Nephron (organoid): ENCODE measurements at regions not wholly inside any gene's neighbourhood (a gene's known extent, or its start where the extent isn't known, plus 50 kb on each side); places are given as distances from the start of the nearest gene placed in this dataset.

Experiments
- H3K27ac Mint-ChIP-seq, 3 experiments: 2 replicates each; pipeline ENCODE4 v1.8.0; 2020; ENCODE audit warnings: mixed read lengths in 3 of 3, mild to moderate bottlenecking in 2 of 3, moderate library complexity in 1 of 3
- H3K27me3 Mint-ChIP-seq: 2 replicates; pipeline ENCODE4 v1.8.0; 2021; ENCODE audit warnings: low read depth, mild to moderate bottlenecking, moderate library complexity, mixed read lengths
- H3K36me3 Mint-ChIP-seq: 2 replicates; pipeline ENCODE4 v1.8.0; 2020; ENCODE audit warnings: low read depth, mixed read lengths
- H3K4me1 Mint-ChIP-seq: 2 replicates; pipeline ENCODE4 v1.8.0; 2020; ENCODE audit warnings: mixed read lengths
- H3K4me3 Mint-ChIP-seq, 3 experiments: 2 replicates each; pipeline ENCODE4 v1.8.0; 2020; ENCODE audit warnings: mild to moderate bottlenecking in 3 of 3, mixed read lengths in 3 of 3, moderate library complexity in 2 of 3
- H3K9me3 Mint-ChIP-seq: 2 replicates; pipeline ENCODE4 v1.8.0; 2020; ENCODE audit warnings: mixed read lengths
- TF ChIP-seq, protein P1 (sequence below), 3 experiments: fragments of 200-600 bp; sonication (generic); IDR thresholded peaks; one replicate each; pipeline ENCODE4 v1.5.0; 2021; ENCODE audit warnings: antibody characterized with exemption in 3 of 3; ENCODE audit not compliant: unreplicated experiment in 3 of 3

DNA sequence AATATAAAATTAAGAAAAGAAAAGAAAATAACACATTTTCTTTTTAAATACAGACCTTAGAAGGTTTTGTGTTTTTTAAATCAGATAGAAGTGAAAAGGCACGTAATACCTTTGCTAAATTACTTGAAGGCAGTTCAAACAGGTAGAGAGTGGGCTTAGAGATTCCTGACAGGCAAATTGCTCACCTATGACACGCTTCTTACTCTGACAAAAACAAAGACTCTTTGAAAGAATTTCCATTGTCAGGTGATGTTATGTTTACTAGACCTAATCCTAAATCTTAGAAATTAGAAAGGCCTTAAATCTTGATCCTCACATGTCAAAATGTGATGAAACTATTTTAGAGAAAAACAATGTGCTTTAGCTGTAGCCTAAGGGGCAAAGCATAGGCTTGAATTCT is 522.9 kb downstream of the SOX11 start:
- H3K27ac Mint-ChIP-seq = no peak overlapping the region
- H3K9me3 Mint-ChIP-seq = no peaks in the 10 kb centered on the region
- peaks cover 13% of the 10 kb centered on the region for H3K4me1 Mint-ChIP-seq
- TF ChIP-seq, protein P1, sequence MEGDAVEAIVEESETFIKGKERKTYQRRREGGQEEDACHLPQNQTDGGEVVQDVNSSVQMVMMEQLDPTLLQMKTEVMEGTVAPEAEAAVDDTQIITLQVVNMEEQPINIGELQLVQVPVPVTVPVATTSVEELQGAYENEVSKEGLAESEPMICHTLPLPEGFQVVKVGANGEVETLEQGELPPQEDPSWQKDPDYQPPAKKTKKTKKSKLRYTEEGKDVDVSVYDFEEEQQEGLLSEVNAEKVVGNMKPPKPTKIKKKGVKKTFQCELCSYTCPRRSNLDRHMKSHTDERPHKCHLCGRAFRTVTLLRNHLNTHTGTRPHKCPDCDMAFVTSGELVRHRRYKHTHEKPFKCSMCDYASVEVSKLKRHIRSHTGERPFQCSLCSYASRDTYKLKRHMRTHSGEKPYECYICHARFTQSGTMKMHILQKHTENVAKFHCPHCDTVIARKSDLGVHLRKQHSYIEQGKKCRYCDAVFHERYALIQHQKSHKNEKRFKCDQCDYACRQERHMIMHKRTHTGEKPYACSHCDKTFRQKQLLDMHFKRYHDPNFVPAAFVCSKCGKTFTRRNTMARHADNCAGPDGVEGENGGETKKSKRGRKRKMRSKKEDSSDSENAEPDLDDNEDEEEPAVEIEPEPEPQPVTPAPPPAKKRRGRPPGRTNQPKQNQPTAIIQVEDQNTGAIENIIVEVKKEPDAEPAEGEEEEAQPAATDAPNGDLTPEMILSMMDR (IDR thresholded peaks at IDR 0.05; ENCODE audit: unreplicated experiment in 3 of 3) = no peak
- H3K4me3 Mint-ChIP-seq = no peak overlapping the region
- no peaks in the 10 kb centered on the region for H3K27me3 Mint-ChIP-seq
- no peaks in the 10 kb centered on the region for H3K36me3 Mint-ChIP-seq

DNA sequence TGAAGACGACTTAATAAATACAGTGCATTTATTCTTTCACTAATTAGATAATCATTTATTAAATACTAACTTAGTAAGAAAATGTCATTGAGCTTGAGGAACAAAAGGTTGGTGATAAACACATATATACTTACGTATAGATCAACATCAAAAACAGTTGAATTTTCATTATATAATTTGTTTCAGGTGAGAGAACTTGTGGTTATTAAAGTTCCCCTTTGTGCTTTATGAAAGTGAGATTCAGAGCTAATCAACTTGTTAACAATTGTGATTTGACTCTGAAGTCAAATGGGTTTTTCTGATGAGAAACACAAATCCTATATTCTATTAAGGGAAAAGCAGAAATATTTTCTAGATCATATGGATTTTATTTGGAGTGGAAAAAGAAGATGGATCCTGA is 524.0 kb downstream of the SOX11 start:
- no peaks in the 10 kb centered on the region for H3K36me3 Mint-ChIP-seq
- TF ChIP-seq, protein P1 (IDR thresholded peaks at IDR 0.05; ENCODE audit: unreplicated experiment in 3 of 3) = no peak

DNA sequence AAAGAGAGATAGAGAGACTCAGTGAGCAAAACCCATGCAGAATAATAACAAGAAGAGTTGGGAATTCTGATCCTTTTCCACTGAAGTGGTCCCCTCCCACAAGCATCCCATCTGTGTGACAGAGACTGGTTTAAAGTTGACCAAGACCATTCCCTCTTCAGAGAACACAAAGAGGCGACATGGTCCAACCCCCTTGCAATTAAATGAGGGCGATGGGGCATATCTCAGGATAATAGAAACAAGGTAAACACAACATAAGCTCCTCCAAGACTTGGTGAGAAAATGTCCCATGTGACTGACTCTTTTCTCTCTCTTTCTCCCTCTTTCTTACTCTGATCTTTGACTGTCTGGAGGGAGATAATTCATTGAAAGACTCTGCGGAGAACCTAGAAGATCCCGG is 526.7 kb downstream of the SOX11 start:
- TF ChIP-seq, protein P1 (IDR thresholded peaks at IDR 0.05; ENCODE audit: unreplicated experiment in 3 of 3) = no peak
- Mint-ChIP-seq H3K9me3 (no peaks in the 10 kb centered on the region), H3K4me1 (peaks cover 16% of the 10 kb centered on the region), H3K4me3 (no peak overlapping the region), H3K27ac (peak overlapping the region in 1 of 3 experiments; percentile 26), H3K36me3 (no peaks in the 10 kb centered on the region), H3K27me3 (no peaks in the 10 kb centered on the region)

More for the DNA sequence above, 524.0 kb downstream of the SOX11 start:
- H3K27ac Mint-ChIP-seq = no peak overlapping the region
- H3K9me3 Mint-ChIP-seq = no peaks in the 10 kb centered on the region
- peaks cover 20% of the 10 kb centered on the region for H3K4me1 Mint-ChIP-seq
- H3K4me3 Mint-ChIP-seq = no peak overlapping the region
- no peaks in the 10 kb centered on the region for H3K27me3 Mint-ChIP-seq

DNA sequence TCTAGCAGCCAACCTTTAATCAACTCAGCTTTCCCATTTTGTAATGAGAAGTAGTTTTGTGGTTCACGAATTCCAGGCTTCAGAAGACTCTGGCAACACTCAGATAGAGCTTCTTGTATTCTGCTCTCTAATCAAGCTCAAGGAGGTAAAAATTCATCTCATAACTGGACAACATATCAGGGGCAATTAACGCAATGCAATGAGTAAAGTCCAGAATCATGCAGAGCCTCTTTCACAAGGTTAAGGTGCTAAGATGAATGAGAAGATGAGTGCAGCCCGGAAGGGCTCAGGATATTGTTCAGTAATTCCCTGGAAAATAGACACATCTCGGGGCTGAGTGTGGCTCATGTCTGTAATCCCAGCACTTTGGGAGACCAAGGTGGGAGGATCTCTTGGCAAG is 527.7 kb downstream of the SOX11 start:
- TF ChIP-seq, protein P1 (IDR thresholded peaks at IDR 0.05; ENCODE audit: unreplicated experiment in 3 of 3) = no peak
- no peak overlapping the region for H3K27ac Mint-ChIP-seq
- H3K27me3 Mint-ChIP-seq = no peaks in the 10 kb centered on the region
- H3K36me3 Mint-ChIP-seq = no peaks in the 10 kb centered on the region
- H3K4me3 Mint-ChIP-seq = no peak overlapping the region
- H3K9me3 Mint-ChIP-seq = no peaks in the 10 kb centered on the region
- H3K4me1 Mint-ChIP-seq = peaks cover 26% of the 10 kb centered on the region

DNA sequence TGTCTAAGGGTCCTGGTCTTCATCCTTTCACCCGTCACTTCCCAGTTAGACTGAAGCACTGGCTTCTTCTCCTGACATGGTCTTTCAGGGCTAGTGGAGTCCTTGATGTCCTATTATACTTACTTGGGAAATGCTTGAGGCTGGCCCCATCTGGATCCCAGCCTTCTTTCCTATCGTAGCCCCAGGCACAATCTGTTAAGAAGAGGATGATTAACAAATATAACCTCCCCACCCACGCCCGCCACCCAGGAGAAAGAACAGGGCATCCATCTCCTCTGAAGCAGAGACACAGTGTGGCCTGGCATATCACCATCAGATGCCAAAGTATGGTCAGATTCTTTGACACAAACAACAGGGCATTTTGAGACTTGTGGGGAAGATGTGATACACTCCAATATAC is 530.1 kb downstream of the SOX11 start:
- peaks cover 3% of the 10 kb centered on the region for H3K27me3 Mint-ChIP-seq
- no peaks in the 10 kb centered on the region for H3K36me3 Mint-ChIP-seq
- H3K27ac Mint-ChIP-seq = no peak overlapping the region
- TF ChIP-seq, protein P1 (IDR thresholded peaks at IDR 0.05; ENCODE audit: unreplicated experiment in 3 of 3) = no peak
- H3K9me3 Mint-ChIP-seq = no peaks in the 10 kb centered on the region
- no peak overlapping the region for H3K4me3 Mint-ChIP-seq
- peaks cover 32% of the 10 kb centered on the region for H3K4me1 Mint-ChIP-seq

DNA sequence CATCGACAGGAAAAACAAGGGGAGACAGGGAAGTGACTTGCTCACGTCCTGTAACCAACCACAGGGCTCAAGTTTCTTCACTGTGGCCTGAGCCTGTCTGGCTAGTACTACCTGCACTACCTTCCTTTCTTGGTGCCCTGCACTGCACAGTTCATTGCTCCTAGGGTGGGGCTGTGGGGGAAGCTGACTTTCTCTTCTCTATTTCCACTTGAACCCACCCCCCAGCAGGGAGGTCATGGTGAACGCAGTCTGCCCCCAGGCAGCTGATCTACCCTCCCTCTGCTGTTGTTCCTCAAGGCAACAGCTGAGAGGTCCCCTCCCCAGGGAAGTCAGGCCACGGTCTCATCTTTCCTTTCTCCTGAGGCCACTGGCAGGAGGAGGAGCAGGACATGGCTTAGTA is 532.1 kb downstream of the SOX11 start:
- H3K36me3 Mint-ChIP-seq = no peaks in the 10 kb centered on the region
- H3K9me3 Mint-ChIP-seq = no peaks in the 10 kb centered on the region

More for the DNA sequence above, 532.1 kb downstream of the SOX11 start:
- H3K4me3 Mint-ChIP-seq = no peak overlapping the region
- peaks cover 37% of the 10 kb centered on the region for H3K4me1 Mint-ChIP-seq
- peak overlapping the region in 1 of 3 experiments; percentile 33 for H3K27ac Mint-ChIP-seq
- TF ChIP-seq, protein P1 (IDR thresholded peaks at IDR 0.05; ENCODE audit: unreplicated experiment in 3 of 3) = no peak
- peaks cover 3% of the 10 kb centered on the region for H3K27me3 Mint-ChIP-seq
